CD4-positive, alpha-beta T cell (primary cell): ENCODE measurements at regions not wholly inside any gene's neighbourhood (a gene's known extent, or its start where the extent isn't known, plus 50 kb on each side); places are given as distances from the start of the nearest gene placed in this dataset.

Experiments
- ATAC-seq: fragments of 200-7000 bp; cut with Tn5 transposase; one replicate; pipeline ENCODE4 v1.10.0; 2022; ENCODE audit warnings: mild to moderate bottlenecking; ENCODE audit not compliant: poor library complexity
- CTCF ChIA-PET: fragments of 350-600 bp; sonication (Branson Sonifier 250); formaldehyde crosslinking; loops from one replicate; lab custom pipeline; 2021; ENCODE audit warnings: antibody characterized with exemption, inconsistent platforms; lab: Charles Lee
- POLR2A ChIA-PET: fragments of 350-600 bp; sonication (Branson Sonifier 250); formaldehyde crosslinking; loops from one replicate; lab custom pipeline; 2021; ENCODE audit warnings: antibody characterized with exemption, inconsistent platforms; lab: Charles Lee
- DNase-seq, 14 experiments: peaks; one replicate each; pipeline ENCODE4 v3.0.0-alpha.2; 2013 to 2020; ENCODE audit warnings: mixed read lengths in 2 of 14
- H3K27ac ChIP-seq, 2 donors: one replicate each; pipeline versions ENCODE4 v1.5.1 to v1.7.0; 2013; ENCODE audit warnings: low read length in 2 of 2, low read depth in 1 of 2, mild to moderate bottlenecking in 1 of 2
- H3K27me3 ChIP-seq, 2 experiments: 1 replicate in 1 of 2; 2 replicates in 1 of 2; pipeline versions ENCODE4 v1.6.1 to v1.7.0; 2013; ENCODE audit warnings: low read length in 2 of 2, control low read depth in 1 of 2, mild to moderate bottlenecking in 1 of 2, moderate library complexity in 1 of 2; ENCODE audit not compliant: insufficient read depth in 2 of 2, control insufficient read depth in 1 of 2
- H3K36me3 ChIP-seq: one replicate; pipeline ENCODE4 v1.6.1; 2013; ENCODE audit warnings: low read length, control low read depth; ENCODE audit not compliant: insufficient read depth
- H3K4me1 ChIP-seq: one replicate; pipeline ENCODE4 v1.6.1; 2013; ENCODE audit warnings: low read length, control low read depth; ENCODE audit not compliant: insufficient read depth
- H3K4me3 ChIP-seq: one replicate; pipeline ENCODE4 v1.5.1; 2013; ENCODE audit warnings: mild to moderate bottlenecking, low read length, moderate library complexity
- H3K9me3 ChIP-seq, 2 experiments: 1 replicate in 1 of 2; 2 replicates in 1 of 2; pipeline versions ENCODE4 v1.6.1 to v1.7.0; 2013; ENCODE audit warnings: low read length in 2 of 2, mild to moderate bottlenecking in 2 of 2, control low read depth in 1 of 2, moderate library complexity in 1 of 2; ENCODE audit not compliant: control insufficient read depth in 1 of 2, insufficient read depth in 1 of 2
- H3K27ac Mint-ChIP-seq: one replicate; pipeline ENCODE4 v1.8.0; 2020; ENCODE audit warnings: mixed read lengths
- H3K27me3 Mint-ChIP-seq: one replicate; pipeline ENCODE4 v1.8.0; 2021; ENCODE audit warnings: mixed read lengths
- H3K36me3 Mint-ChIP-seq: one replicate; pipeline ENCODE4 v1.8.0; 2021; ENCODE audit warnings: low read depth, mixed read lengths
- H3K4me1 Mint-ChIP-seq: one replicate; pipeline ENCODE4 v1.8.0; 2021; ENCODE audit warnings: low read depth, mixed read lengths
- H3K4me3 Mint-ChIP-seq: one replicate; pipeline ENCODE4 v1.8.0; 2020; ENCODE audit warnings: mild to moderate bottlenecking, mixed read lengths
- H3K9me3 Mint-ChIP-seq: one replicate; pipeline ENCODE4 v1.8.0; 2020; ENCODE audit warnings: mixed read lengths
- CTCF ChIP-seq: fragments of 200-600 bp; IDR thresholded peaks from one replicate; pipeline ENCODE4 v1.8.0; 2022; ENCODE audit warnings: antibody characterized with exemption, mild to moderate bottlenecking
- intact Hi-C, 2 experiments: fragments of 100-400 bp; cut with DNase I in 1 of 2; cut with micrococcal nuclease in 1 of 2; formaldehyde crosslinking; loops; one replicate each; pipeline versions ENCODE4 v1.15.1 to v1.9.0; 2023 to 2025; cut with DNase I, micrococcal nuclease

GRCh38 chr1:61523893-61524605 lies 200.9 kb downstream of the TM2D1 start:
- Histone ChIP-seq H3K4me1 (no peaks in the 10 kb centered on the region), H3K27ac (no peak overlapping the region), H3K36me3 (no peaks in the 10 kb centered on the region), H3K9me3 (no peaks in the 10 kb centered on the region), H3K4me3 (no peak overlapping the region), H3K27me3 (no peaks in the 10 kb centered on the region)
- H3K27ac Mint-ChIP-seq = no peak overlapping the region
- TF ChIP-seq CTCF = no peak
- ATAC-seq = no peak
- H3K36me3 Mint-ChIP-seq = no peaks in the 10 kb centered on the region
- no peaks in the 10 kb centered on the region for H3K4me1 Mint-ChIP-seq
- intact Hi-C loops = no loop called here
- H3K27me3 Mint-ChIP-seq = peaks cover 10% of the 10 kb centered on the region
- no peak overlapping the region for H3K4me3 Mint-ChIP-seq
- ChIA-PET CTCF (no interaction called here), POLR2A (no interaction called here)
- DNase-seq = no peak
- H3K9me3 Mint-ChIP-seq = no peaks in the 10 kb centered on the region

- Histone ChIP-seq H3K36me3 (no peaks in the 10 kb centered on the region), H3K27me3 (no peaks in the 10 kb centered on the region), H3K4me1 (no peaks in the 10 kb centered on the region), H3K9me3 (no peaks in the 10 kb centered on the region), H3K27ac (no peak overlapping the region), H3K4me3 (no peak overlapping the region)
- Mint-ChIP-seq H3K4me1 (no peaks in the 10 kb centered on the region), H3K27ac (no peak overlapping the region), H3K9me3 (no peaks in the 10 kb centered on the region), H3K4me3 (no peak overlapping the region), H3K27me3 (peaks cover 10% of the 10 kb centered on the region), H3K36me3 (no peaks in the 10 kb centered on the region)
- ATAC-seq = no peak
- ChIA-PET CTCF (no interaction called here), POLR2A (no interaction called here)
- TF ChIP-seq CTCF = no peak
- DNase-seq = no peak
- intact Hi-C loops = no loop called here
Measured at GRCh38 chr1:61523229-61523628, 201.7 kb downstream of the TM2D1 start.

DNA sequence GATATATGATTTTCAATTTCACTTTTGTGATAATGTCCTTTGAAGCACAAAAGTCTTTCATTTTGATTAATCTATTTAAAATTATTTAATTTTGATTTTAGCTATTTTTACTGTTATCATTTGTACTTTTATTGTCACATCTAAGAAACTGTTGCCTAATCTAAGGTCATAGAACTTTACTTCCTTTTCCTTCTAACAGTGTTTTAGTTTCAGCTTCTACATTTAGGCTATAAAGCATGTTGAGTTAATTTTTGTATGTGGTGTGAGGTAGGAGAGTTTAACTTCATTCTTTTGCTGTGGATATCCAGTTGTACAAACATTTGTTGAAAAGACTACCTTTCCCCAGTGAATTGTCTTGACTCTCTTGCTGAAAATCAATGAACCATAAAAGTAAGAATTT lies 204.5 kb downstream of the TM2D1 start:
- Histone ChIP-seq H3K4me3 (no peak overlapping the region), H3K36me3 (no peaks in the 10 kb centered on the region), H3K9me3 (no peaks in the 10 kb centered on the region), H3K27me3 (no peaks in the 10 kb centered on the region), H3K27ac (no peak overlapping the region), H3K4me1 (no peaks in the 10 kb centered on the region)
- Mint-ChIP-seq H3K4me1 (no peaks in the 10 kb centered on the region), H3K36me3 (no peaks in the 10 kb centered on the region), H3K27me3 (no peaks in the 10 kb centered on the region), H3K27ac (no peak overlapping the region), H3K4me3 (no peak overlapping the region), H3K9me3 (no peaks in the 10 kb centered on the region)
- intact Hi-C loops = no loop called here
- ChIA-PET POLR2A (no interaction called here), CTCF (no interaction called here)
- TF ChIP-seq CTCF = no peak
- no peak for ATAC-seq
- no peak for DNase-seq
